ENCODE measurements at regions not wholly inside any gene's neighbourhood (a gene's known extent, or its start where the extent isn't known, plus 50 kb on each side); places are given as distances from the start of the nearest gene placed in this dataset.
A peak's percentile ranks its signal among the peaks of the same experiment; 100 is the strongest.
"Not testable (repeated sequence)": the region's sequence is repeated elsewhere in the genome, so short reads cannot be mapped to it uniquely, and the experiment has no call there.

- Histone ChIP-seq H3K27ac (peak overlapping the region in 3 of 4 donors; percentile 64 to 70 (median 65)), H3K4me3 (peak overlapping the region in 1 of 4 donors; percentile 3), H3K36me3 (no peaks in the 10 kb centered on the region), H3K9me3 (no peaks in the 10 kb centered on the region), H3K27me3 (no peaks in the 10 kb centered on the region), H3K4me1 (peaks cover 0 to 35% (median 12%) of the 10 kb centered on the region in 3 donors)
- no peak for DNase-seq
- TF ChIP-seq POLR2A (IDR thresholded peaks at IDR 0.05) (no peak), CTCF (IDR thresholded peaks at IDR 0.05) (no peak)
- intact Hi-C loops (cut with DNase I) = no loop called here
- 55 to 62% methylated on average over 5 of the region's 5 CpGs for WGBS, 2 donors
Observed at GRCh38 chr2:188787021-188787657, 187.0 kb upstream of the COL3A1 start.

- peak overlapping the region in 1 of 4 donors; percentile 38 for H3K4me3 ChIP-seq
- H3K27me3 ChIP-seq = no peaks in the 10 kb centered on the region
- WGBS, 2 donors = 33 to 35% methylated on average over 3 of the region's 3 CpGs
- H3K4me1 ChIP-seq = peaks cover 0 to 35% (median 12%) of the 10 kb centered on the region in 3 donors
- no peaks in the 10 kb centered on the region for H3K36me3 ChIP-seq
- DNase-seq = no peak
- no peak for TF ChIP-seq POLR2A (IDR thresholded peaks at IDR 0.05)
- no peaks in the 10 kb centered on the region for H3K9me3 ChIP-seq
- intact Hi-C loops (cut with DNase I) = no loop called here
- peak overlapping the region in 3 of 4 donors; percentile 64 to 70 (median 65) for H3K27ac ChIP-seq
Observed at GRCh38 chr2:188787658-188788240, 186.4 kb upstream of the COL3A1 start.

GRCh38 chr2:188788621-188789020 is 185.6 kb upstream of the COL3A1 start:
- no peak for DNase-seq
- TF ChIP-seq POLR2A (IDR thresholded peaks at IDR 0.05) = no peak
- Histone ChIP-seq H3K36me3 (no peaks in the 10 kb centered on the region), H3K4me3 (peak overlapping the region in 1 of 4 donors; percentile 38), H3K4me1 (peaks cover 0 to 35% (median 12%) of the 10 kb centered on the region in 3 donors), H3K9me3 (no peaks in the 10 kb centered on the region), H3K27me3 (no peaks in the 10 kb centered on the region), H3K27ac (peak overlapping the region in 3 of 4 donors; percentile 64 to 70 (median 65))
- intact Hi-C loops (cut with DNase I) = no loop called here

- intact Hi-C loops (cut with DNase I) = no loop called here
- DNase-seq = no peak
- 61 to 81% methylated on average over 1 of the region's 1 CpG for WGBS, 2 donors
- Histone ChIP-seq H3K27ac (no peak overlapping the region), H3K4me3 (no peak overlapping the region), H3K27me3 (no peaks in the 10 kb centered on the region), H3K36me3 (no peaks in the 10 kb centered on the region), H3K4me1 (peaks cover 0 to 35% (median 12%) of the 10 kb centered on the region in 3 donors), H3K9me3 (no peaks in the 10 kb centered on the region)
- no peak for TF ChIP-seq CTCF (IDR thresholded peaks at IDR 0.05)
- TF ChIP-seq POLR2A (IDR thresholded peaks at IDR 0.05) = no peak
Observed at GRCh38 chr2:188789951-188790350, 184.2 kb upstream of the COL3A1 start.

- H3K27ac ChIP-seq; H3K4me1 ChIP-seq; H3K4me3 ChIP-seq; DNase-seq; H3K27me3 ChIP-seq; H3K9me3 ChIP-seq; intact Hi-C loops (cut with DNase I); H3K36me3 ChIP-seq: not testable (repeated sequence)
- 95 to 96% methylated on average over 4 of the region's 4 CpGs for WGBS, 2 donors
Observed at GRCh38 chr2:188794453-188794852, 179.7 kb upstream of the COL3A1 start.

- Histone ChIP-seq H3K4me3 (no peak overlapping the region), H3K4me1 (peaks cover 0 to 4% (median 0%) of the 10 kb centered on the region in 3 donors), H3K27me3 (no peaks in the 10 kb centered on the region), H3K27ac (no peak overlapping the region), H3K36me3 (no peaks in the 10 kb centered on the region), H3K9me3 (no peaks in the 10 kb centered on the region)
- TF ChIP-seq CTCF (IDR thresholded peaks at IDR 0.05) (no peak), POLR2A (IDR thresholded peaks at IDR 0.05) (no peak)
- DNase-seq = no peak
- intact Hi-C loops (cut with DNase I) = no loop called here
Observed at GRCh38 chr2:188795762-188796161, 178.4 kb upstream of the COL3A1 start.
